H9 (cell line): ENCODE measurements at regions not wholly inside any gene's neighbourhood (a gene's known extent, or its start where the extent isn't known, plus 50 kb on each side); places are given as distances from the start of the nearest gene placed in this dataset.

ENCODE experiments used
- DNase-seq: peaks from one replicate; pipeline ENCODE4 v3.0.0-alpha.2; 2017
- H2AFZ ChIP-seq: one replicate; pipeline ENCODE4 v1.6.1; 2013; ENCODE audit warnings: mild to moderate bottlenecking, low read length, control low read depth, moderate library complexity
- H2AK5ac ChIP-seq: 2 replicates; pipeline ENCODE4 v1.6.1; 2013; ENCODE audit warnings: low read length, control low read depth, mixed read lengths; ENCODE audit not compliant: insufficient read length
- H2BK120ac ChIP-seq: one replicate; pipeline ENCODE4 v1.6.1; 2013; ENCODE audit warnings: low read depth, mild to moderate bottlenecking, low read length, control low read depth, inconsistent platforms; ENCODE audit not compliant: poor library complexity, severe bottlenecking
- H2BK12ac ChIP-seq: 2 replicates; pipeline ENCODE4 v1.6.1; 2013; ENCODE audit warnings: low read length, control low read depth, mixed read lengths, low read depth; ENCODE audit not compliant: insufficient read length
- H2BK15ac ChIP-seq: 2 replicates; pipeline ENCODE4 v1.6.1; 2013; ENCODE audit warnings: low read depth, low read length, control low read depth
- H2BK20ac ChIP-seq: one replicate; pipeline ENCODE4 v1.6.1; 2013; ENCODE audit warnings: low read depth, mild to moderate bottlenecking, low read length, control low read depth, inconsistent platforms; ENCODE audit not compliant: poor library complexity, severe bottlenecking
- H2BK5ac ChIP-seq: 2 replicates; pipeline ENCODE4 v1.6.1; 2013; ENCODE audit warnings: low read length, control low read depth, mixed read lengths; ENCODE audit not compliant: insufficient read length
- H3K14ac ChIP-seq: 2 replicates; pipeline ENCODE4 v1.6.1; 2013; ENCODE audit warnings: low read length, control low read depth; ENCODE audit not compliant: insufficient read depth
- H3K18ac ChIP-seq: 2 replicates; pipeline ENCODE4 v1.6.1; 2013; ENCODE audit warnings: low read depth, mild to moderate bottlenecking, mixed read lengths, low read length, control low read depth; ENCODE audit not compliant: insufficient read length
- H3K23ac ChIP-seq: 2 replicates; pipeline ENCODE4 v1.6.1; 2013; ENCODE audit warnings: low read length, control low read depth, mixed read lengths, low read depth; ENCODE audit not compliant: insufficient read length
- H3K23me2 ChIP-seq: 2 replicates; pipeline ENCODE4 v1.6.1; 2013; ENCODE audit warnings: low read depth, mild to moderate bottlenecking, mixed read lengths, low read length, control low read depth; ENCODE audit not compliant: insufficient read length, poor library complexity, severe bottlenecking
- H3K27ac ChIP-seq: 2 replicates; pipeline ENCODE4 v1.5.1; 2013; ENCODE audit warnings: low read length, control low read depth, mixed read lengths, low read depth; ENCODE audit not compliant: insufficient read length
- H3K27me3 ChIP-seq: 2 replicates; pipeline ENCODE4 v1.6.1; 2013; ENCODE audit warnings: low read length, control low read depth, inconsistent platforms; ENCODE audit not compliant: insufficient read depth
- H3K4ac ChIP-seq: 2 replicates; pipeline ENCODE4 v1.6.1; 2013; ENCODE audit warnings: low read depth, mild to moderate bottlenecking, control low read depth, inconsistent platforms, low read length, moderate library complexity
- H3K4me1 ChIP-seq: 2 replicates; pipeline ENCODE4 v1.6.1; 2013; ENCODE audit warnings: low read length, control low read depth, inconsistent platforms; ENCODE audit not compliant: insufficient read depth
- H3K4me2 ChIP-seq: 2 replicates; pipeline ENCODE4 v1.6.1; 2013; ENCODE audit warnings: low read length, control low read depth, mixed read lengths; ENCODE audit not compliant: insufficient read length, insufficient read depth
- H3K56ac ChIP-seq: 2 replicates; pipeline ENCODE4 v1.6.1; 2013; ENCODE audit warnings: low read depth, mild to moderate bottlenecking, mixed read lengths, low read length, control low read depth; ENCODE audit not compliant: insufficient read length
- H3K79me1 ChIP-seq: 2 replicates; pipeline ENCODE4 v1.6.1; 2013; ENCODE audit warnings: low read depth, mild to moderate bottlenecking, moderate library complexity, low read length, control low read depth, inconsistent platforms; ENCODE audit not compliant: insufficient read depth, poor library complexity, severe bottlenecking
- H3K79me2 ChIP-seq: 2 replicates; pipeline ENCODE4 v1.6.1; 2013; ENCODE audit warnings: low read length, control low read depth, inconsistent platforms; ENCODE audit not compliant: insufficient read depth
- H3K9ac ChIP-seq: 2 replicates; pipeline ENCODE4 v1.6.1; 2013; ENCODE audit warnings: low read length, control low read depth, mixed read lengths; ENCODE audit not compliant: insufficient read length; ENCODE audit errors: extremely low read depth
- H3K9me3 ChIP-seq: one replicate; pipeline ENCODE4 v1.6.1; 2013; ENCODE audit warnings: low read depth, low read length, inconsistent platforms; ENCODE audit not compliant: control insufficient read depth
- H3T11ph ChIP-seq: one replicate; pipeline ENCODE4 v1.6.1; 2013; ENCODE audit warnings: mild to moderate bottlenecking, low read length, control low read depth, inconsistent platforms
- H4K20me1 ChIP-seq: one replicate; pipeline ENCODE4 v1.6.1; 2013; ENCODE audit not compliant: control insufficient read depth, insufficient read length, insufficient read depth
- H4K5ac ChIP-seq: 2 replicates; pipeline ENCODE4 v1.6.1; 2013; ENCODE audit warnings: low read depth, mild to moderate bottlenecking, mixed read lengths, low read length, control low read depth; ENCODE audit not compliant: insufficient read length
- H4K8ac ChIP-seq: replicated peaks from 2 replicates; pipeline ENCODE4 v1.6.1; 2013; ENCODE audit warnings: low read length, control low read depth, mixed read lengths, low read depth; ENCODE audit not compliant: insufficient read length
- H4K91ac ChIP-seq: 2 replicates; pipeline ENCODE4 v1.6.1; 2013; ENCODE audit warnings: low read depth, mild to moderate bottlenecking, moderate library complexity, mixed read lengths, low read length, control low read depth; ENCODE audit not compliant: insufficient read length
- H3K27ac Mint-ChIP-seq, 3 experiments: 2 replicates in 2 of 3; 3 replicates in 1 of 3; pipeline ENCODE4 v1.8.0; 2020 to 2021; ENCODE audit warnings: mixed read lengths in 3 of 3, mild to moderate bottlenecking in 1 of 3, moderate library complexity in 1 of 3
- H3K27me3 Mint-ChIP-seq: 2 replicates; pipeline ENCODE4 v1.8.0; 2021; ENCODE audit warnings: low read depth, mild to moderate bottlenecking, moderate library complexity, mixed read lengths
- H3K36me3 Mint-ChIP-seq, 3 experiments: 2 replicates in 2 of 3; 3 replicates in 1 of 3; pipeline ENCODE4 v1.8.0; 2020 to 2021; ENCODE audit warnings: low read depth in 3 of 3, mixed read lengths in 3 of 3; ENCODE audit not compliant: insufficient read depth in 1 of 3
- H3K4me1 Mint-ChIP-seq, 2 experiments: 2 replicates each; pipeline ENCODE4 v1.8.0; 2020; ENCODE audit warnings: mixed read lengths in 2 of 2
- H3K4me3 Mint-ChIP-seq, 2 experiments: 2 replicates in 1 of 2; 3 replicates in 1 of 2; pipeline ENCODE4 v1.8.0; 2020 to 2021; ENCODE audit warnings: mild to moderate bottlenecking in 2 of 2, mixed read lengths in 2 of 2, moderate library complexity in 1 of 2
- H3K9me3 Mint-ChIP-seq, 2 experiments: 2 replicates in 1 of 2; 3 replicates in 1 of 2; pipeline ENCODE4 v1.8.0; 2020; ENCODE audit warnings: mild to moderate bottlenecking in 2 of 2, mixed read lengths in 2 of 2, moderate library complexity in 1 of 2
- CTCF ChIP-seq: fragments of 200-600 bp; sonication (generic); conservative IDR thresholded peaks from 3 replicates; pipeline ENCODE4 v1.8.0; 2021; ENCODE audit warnings: antibody characterized with exemption, mild to moderate bottlenecking
- WGBS: extraction: QIAGEN DNeasy Blood & Tissue Kit; methylation state at CpG from one replicate; pipeline ENCODE4 v1.1.7; 2013; ENCODE audit warnings: missing lambda C conversion rate, low lambda C conversion rate, mixed read lengths; ENCODE audit not compliant: insufficient read length; ENCODE audit errors: extremely low coverage; 5-methylcytosine and 5-hydroxymethylcytosine counted together

GRCh38 chr13:72093262-72093661 lies 226.3 kb upstream of the DACH1 start:
- Histone ChIP-seq H3K79me2 (no peaks in the 10 kb centered on the region), H3K4ac (no peak overlapping the region), H4K5ac (no peak overlapping the region), H2AK5ac (no peak overlapping the region), H4K20me1 (no peaks in the 10 kb centered on the region), H3K18ac (no peak overlapping the region), H3K56ac (no peak overlapping the region), H2BK15ac (no peak overlapping the region), H2BK12ac (no peak overlapping the region), H2AFZ (no peak overlapping the region), H4K91ac (no peak overlapping the region), H4K8ac (no peak overlapping the region), H3K9me3 (no peaks in the 10 kb centered on the region), H3K23ac (no peak overlapping the region), H2BK120ac (no peak overlapping the region), H3K27me3 (no peaks in the 10 kb centered on the region), H3K79me1 (no peaks in the 10 kb centered on the region), H3K14ac (no peak overlapping the region), H3K9ac (no peak overlapping the region), H2BK20ac (no peak overlapping the region), H2BK5ac (no peak overlapping the region), H3K23me2 (no peaks in the 10 kb centered on the region), H3T11ph (no peak overlapping the region), H3K4me1 (no peaks in the 10 kb centered on the region), H3K27ac (no peak overlapping the region), H3K4me2 (no peak overlapping the region)
- Mint-ChIP-seq H3K27ac (no peak overlapping the region), H3K9me3 (no peaks in the 10 kb centered on the region), H3K4me3 (no peak overlapping the region), H3K36me3 (no peaks in the 10 kb centered on the region), H3K27me3 (no peaks in the 10 kb centered on the region), H3K4me1 (no peaks in the 10 kb centered on the region)
- no CpG with 5 or more reads among the region's 2 CpGs for WGBS
- TF ChIP-seq CTCF: no peak
- DNase-seq: no peak
